ENCODE measurements at regions not wholly inside any gene's neighbourhood (a gene's known extent, or its start where the extent isn't known, plus 50 kb on each side); places are given as distances from the start of the nearest gene placed in this dataset.
"Not testable (repeated sequence)": the region's sequence is repeated elsewhere in the genome, so short reads cannot be mapped to it uniquely, and the experiment has no call there.

DNA sequence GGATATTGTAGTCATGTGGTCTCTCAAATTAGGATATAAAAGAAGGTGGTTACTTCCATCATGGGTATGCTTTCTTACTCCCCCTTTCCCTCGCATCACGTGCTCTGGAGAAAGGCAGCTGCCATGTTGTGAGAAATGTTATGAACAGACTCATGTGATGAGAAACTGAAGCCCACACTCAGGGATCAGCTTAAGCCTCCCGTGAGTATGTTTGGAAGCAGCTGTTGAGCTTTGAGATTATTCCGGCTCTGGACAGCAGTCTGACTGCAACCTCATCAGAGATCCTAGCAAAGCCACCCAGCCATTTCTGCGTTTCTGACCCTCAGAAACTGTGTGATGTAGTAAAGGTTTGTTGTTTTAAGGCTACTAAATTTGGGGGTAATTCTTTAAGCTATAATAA is 700.1 kb downstream of the ADCYAP1 start:
- FAIRE-seq, result no peak
- DNase-seq (ENCODE audit: insufficient read length, low spot score), result no peak

DNA sequence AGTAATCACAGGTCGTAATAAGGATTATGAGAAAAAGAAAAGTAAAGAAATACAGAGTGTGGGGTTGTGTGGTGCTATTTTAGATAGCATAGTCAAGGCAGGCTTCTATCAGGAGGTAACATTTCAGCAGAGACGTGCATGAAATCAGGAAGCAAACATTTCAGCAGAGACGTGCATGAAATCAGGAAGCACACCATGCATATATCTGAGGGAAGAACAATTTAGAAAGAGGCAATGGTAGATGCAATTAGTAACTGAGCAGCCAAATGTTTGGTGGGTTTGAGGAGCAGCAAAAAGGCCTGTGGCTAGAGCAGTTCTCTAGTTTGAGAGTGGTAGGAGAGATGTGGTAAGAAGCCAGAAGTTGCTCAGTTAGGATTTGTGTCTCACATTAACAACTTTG is 713.7 kb downstream of the ADCYAP1 start:
- DNase-seq (ENCODE audit: insufficient read length, low spot score), result no peak
- no peak for FAIRE-seq

DNA sequence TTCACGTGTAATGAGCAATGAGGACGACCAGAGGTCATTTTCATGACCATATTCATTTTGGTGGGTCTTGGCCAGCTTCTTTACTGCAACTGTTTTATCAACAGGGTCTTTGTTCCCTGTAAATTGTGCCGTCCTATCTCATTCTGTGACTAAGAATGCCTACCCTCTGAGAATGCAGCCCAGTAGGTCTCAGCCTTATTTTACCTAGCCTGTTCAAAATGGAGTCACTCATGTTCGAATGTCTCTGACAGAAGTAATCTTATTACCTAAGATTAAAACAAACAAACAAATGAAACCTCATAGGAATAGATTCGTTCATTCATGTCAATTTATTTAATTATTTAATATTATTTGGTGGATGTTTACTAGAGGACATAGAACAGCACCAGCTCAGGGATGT is 714.8 kb downstream of the ADCYAP1 start:
- DNase-seq (ENCODE audit: insufficient read length, low spot score) (no peak), FAIRE-seq (no peak)

DNA sequence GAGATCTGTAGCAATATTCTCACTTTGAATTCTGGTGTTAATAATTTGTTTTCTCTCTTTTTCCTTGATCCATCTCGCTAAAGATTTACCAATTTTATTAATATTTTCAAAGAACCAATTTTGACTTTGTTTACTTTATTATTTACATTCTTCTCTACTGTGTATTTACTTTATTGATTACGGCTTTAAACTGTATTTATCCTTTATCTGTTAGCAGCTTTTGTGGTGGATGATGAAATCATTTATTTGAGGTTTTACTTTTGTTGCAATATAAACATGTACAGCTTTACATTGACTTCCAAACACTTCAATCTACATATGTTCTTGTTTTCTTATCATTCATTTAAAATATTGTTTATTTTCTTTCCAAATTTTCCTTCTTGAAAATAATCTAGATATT is 719.9 kb downstream of the ADCYAP1 start:
- FAIRE-seq (no peak), DNase-seq (ENCODE audit: insufficient read length, low spot score) (no peak)

DNA sequence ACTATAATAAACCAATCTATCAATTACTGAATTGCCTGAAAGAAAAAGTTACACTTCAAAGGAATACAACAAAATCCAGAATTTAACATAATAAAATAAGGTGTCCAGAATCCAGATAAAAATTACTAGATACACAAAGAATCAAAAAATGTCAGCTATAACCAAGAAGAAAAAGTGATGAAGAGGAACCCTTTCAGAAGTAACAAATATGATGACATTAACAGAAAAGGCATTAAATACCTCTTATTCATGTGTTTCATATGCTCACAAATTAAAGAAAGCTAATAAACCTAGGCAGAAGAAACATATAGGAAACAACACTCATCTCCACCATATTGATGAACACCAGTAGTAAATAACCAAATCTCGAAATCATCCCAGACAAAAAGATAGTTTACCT is 722.8 kb downstream of the ADCYAP1 start:
- FAIRE-seq, result no peak
- no peak for DNase-seq (ENCODE audit: insufficient read length, low spot score)

DNA sequence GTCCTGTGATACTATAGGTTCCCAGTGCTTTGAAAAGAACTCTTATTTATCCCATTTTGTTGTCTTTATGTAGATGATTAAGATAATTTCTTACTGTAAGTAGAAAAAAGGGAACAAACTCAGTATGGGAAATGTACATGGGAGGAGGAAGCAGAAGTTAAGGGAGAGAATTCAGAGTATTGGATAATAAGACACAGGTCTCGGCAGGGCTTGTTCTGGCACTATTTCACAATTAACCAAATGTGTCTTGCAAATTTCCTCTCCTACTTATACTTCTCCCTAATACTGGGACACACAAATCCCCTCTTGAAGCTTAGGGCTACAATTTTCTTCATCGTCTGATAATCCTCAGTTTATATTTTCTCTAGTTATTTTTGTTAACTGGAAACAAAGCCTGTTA is 744.0 kb downstream of the ADCYAP1 start:
- DNase-seq (ENCODE audit: insufficient read length, low spot score) (no peak), FAIRE-seq (no peak)

DNA sequence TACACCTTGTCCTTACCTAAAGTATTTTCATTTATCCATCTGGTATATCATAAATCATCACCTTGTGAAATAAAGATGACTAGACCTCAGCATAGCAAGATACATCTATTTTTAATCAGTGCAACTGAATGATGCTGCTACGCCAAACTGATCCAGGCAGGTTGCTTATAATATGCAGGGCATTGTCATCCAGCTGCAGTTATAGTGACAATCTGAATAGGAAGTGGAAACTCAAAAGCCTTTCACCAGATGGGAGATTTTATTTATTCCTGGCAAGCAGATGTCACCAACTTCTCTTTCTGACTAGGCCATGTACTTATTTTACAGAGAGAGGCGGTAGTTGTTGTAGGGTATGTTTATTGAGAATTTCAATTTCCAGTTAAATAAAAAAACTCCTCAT is 747.3 kb downstream of the ADCYAP1 start:
- DNase-seq (ENCODE audit: insufficient read length, low spot score) (no peak), FAIRE-seq (no peak)

DNA sequence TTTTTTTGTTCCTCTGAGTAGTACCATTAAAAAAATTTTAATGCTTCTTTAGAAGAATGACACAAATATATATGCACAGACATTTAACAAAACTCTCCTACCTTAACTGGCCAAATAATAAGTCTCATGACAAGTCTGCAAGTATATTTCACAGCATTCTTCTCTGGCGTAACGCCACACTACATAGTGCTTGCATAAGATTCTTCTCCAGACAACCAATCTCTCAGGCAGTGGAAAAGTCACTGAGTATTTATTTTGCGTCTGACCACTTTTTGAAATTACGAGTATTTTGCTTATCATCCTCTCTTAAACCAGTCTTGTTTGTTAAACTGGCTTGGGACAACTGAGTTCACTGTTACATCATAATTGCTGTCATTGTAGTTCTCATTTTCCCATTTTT is 749.2 kb downstream of the ADCYAP1 start:
- FAIRE-seq, result no peak
- no peak for DNase-seq (ENCODE audit: insufficient read length, low spot score)

DNA sequence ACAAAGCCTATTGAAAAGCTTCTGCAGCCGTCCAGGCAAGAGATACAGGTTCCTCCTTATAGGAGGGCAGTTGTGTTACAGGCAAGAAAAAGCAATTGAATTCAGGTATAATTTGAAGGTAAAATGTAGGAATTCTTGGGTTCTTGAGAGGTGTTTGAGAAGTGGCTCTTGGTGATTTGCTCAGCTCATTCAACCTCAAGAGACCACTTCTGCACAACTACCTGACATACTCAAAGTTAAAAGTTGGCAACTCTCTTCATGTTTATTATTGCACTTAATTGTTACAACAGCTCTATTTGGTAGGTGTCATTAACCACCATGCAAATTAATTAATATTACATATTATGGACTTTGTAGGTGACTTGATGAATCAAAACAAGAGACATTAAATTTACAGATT is 753.2 kb downstream of the ADCYAP1 start:
- no peak for FAIRE-seq

DNA sequence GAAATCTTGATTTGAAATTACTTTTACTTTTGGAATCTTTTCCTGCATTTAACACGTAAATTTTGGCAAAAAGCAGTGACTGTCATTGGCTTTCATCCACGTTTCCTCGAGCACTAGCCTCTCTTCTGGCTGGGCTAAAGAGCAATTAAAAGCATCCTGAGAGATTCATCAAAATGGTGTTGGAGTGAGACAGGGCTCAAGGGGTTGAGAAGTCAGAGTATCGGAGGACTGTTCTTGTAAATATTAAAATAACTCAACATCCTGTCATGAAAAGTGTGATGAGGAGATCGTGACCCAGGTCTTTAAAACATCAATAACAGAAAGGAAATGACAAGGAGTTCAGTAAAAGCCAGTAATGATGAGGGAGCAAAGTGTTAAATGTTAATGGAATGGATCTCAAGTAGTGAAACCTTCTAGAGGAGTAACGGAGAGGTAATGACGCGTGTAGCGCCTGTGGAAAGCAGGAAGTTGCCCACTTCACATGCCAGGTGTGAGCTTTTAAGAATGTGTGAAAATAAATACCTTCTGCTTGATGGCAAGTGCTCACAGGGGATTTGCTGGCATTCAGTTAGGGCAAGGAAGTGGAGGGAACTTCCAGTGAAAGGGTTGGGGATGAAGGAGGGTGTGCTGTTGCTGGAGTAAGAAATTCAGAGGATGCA is 754.4 kb downstream of the ADCYAP1 start:
- FAIRE-seq, result no peak

More for the DNA sequence above, 753.2 kb downstream of the ADCYAP1 start:
- DNase-seq (ENCODE audit: insufficient read length, low spot score), result no peak

DNA sequence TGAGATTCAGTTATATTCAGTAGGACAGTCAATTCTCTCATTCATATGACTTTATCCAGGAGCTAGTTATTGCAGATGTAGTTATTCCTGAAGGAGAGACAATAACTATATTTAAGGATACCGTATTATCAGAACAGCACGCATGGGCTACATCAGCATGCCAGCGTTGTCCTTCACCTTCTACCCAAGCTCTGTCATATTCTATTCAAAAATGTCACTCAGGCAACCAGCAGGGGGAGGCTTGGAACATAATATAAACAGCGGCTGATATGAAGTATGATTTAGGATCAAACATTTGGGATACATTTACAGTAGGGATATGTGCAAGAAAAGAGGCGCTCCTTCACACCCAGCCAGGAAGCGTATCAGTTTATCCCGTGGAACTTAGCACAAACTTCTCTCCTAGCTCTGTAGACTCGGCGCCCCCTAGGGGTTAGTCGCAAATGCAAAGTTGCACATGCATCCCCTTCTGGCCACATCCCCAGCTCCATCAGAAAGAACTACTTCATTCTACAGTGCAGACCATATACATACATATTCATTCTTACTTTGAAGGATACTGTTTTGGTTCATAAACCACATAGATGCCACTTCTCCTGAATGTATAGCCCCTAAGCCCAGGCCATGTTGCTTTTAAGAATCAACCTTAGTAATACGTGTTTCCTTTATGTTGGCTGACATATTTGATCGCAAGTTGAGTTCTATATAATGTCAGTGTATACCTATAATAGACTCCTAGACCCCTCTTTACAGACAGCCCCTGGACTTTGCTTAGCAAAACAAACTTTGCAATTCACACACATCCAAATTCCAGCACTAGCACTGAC is 759.4 kb downstream of the ADCYAP1 start:
- no peak for FAIRE-seq
- DNase-seq (ENCODE audit: insufficient read length, low spot score), result peak; percentile 1

More for the DNA sequence above, 754.4 kb downstream of the ADCYAP1 start:
- DNase-seq (ENCODE audit: insufficient read length, low spot score), result no peak

DNA sequence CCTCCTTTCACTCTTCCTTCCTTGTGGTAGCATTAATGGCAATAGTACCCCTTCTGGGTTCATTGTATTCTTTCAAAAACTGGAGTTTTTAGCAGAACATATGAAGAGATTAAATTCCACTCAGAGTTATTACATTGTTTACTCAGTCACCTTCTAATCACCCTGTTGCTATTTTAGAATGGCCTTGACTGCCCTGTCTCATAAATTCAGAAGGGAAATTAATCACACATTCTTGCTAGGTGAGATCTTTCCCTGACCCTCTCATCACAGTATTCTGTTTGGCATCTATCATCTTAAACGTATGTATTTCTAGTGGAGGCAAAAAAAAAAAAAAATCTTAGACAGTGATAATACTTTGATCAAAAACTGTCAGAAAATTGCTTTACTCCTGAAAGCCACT is 760.4 kb downstream of the ADCYAP1 start:
- DNase-seq (ENCODE audit: insufficient read length, low spot score) (no peak), FAIRE-seq (no peak)

DNA sequence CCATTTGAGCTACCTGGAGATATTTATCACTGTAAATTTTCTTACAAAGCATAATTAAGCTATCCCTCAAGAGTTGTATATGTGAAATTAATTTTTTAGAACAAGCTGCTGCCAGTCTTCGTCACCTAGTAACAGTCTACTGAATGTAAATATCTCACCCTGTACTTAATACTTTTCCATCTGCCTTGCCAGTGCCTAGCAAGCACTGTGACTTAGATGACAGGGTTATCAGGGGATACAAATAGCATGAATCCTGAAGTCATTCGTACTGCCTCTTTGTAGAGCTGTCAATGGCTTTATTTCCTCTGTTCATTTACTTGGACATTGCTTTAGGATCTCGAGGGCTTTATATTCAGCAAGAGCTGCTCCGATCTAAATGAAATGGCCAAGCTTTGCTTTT is 763.6 kb downstream of the ADCYAP1 start:
- DNase-seq (ENCODE audit: insufficient read length, low spot score) (no peak), FAIRE-seq (no peak)

DNA sequence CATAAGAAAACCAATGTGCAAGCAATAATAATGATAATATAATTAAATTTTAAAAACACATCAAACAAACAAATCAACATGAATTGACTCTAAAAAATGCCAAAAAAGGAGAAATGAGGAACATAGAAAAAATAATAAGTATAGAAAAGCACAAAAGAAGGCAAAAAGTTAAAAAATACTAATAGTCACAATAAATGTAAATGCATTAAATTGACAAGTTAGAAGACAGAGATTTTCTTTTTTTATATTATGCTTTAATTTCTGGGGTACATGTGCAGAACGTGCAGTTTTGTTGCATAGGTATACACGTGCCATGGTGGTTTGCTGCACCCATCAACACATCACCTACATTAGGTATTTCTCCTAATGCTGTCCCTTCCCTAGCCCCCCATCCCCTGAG is 767.0 kb downstream of the ADCYAP1 start:
- not testable (repeated sequence) for FAIRE-seq; DNase-seq (ENCODE audit: insufficient read length, low spot score)

DNA sequence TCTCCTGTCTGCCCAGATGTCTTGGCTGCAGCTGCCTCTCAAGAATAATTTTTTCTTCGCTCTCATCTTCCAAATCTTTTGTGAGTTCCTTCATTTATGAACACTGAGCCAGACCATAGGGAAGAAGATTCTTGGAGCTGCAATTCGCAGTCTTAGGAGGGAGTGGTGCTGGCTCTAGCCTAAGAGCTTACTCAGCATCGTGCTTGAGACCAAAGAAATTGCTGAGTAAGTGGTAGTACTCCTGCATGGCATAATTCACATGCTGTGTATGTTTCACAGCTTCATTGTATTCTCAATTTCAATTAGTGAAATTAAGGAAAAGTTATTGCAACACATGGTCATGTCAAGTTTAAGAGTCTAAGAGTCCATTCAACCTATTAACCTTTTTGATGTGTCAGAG is 771.7 kb downstream of the ADCYAP1 start:
- no peak for FAIRE-seq
- no peak for DNase-seq (ENCODE audit: insufficient read length, low spot score)

DNA sequence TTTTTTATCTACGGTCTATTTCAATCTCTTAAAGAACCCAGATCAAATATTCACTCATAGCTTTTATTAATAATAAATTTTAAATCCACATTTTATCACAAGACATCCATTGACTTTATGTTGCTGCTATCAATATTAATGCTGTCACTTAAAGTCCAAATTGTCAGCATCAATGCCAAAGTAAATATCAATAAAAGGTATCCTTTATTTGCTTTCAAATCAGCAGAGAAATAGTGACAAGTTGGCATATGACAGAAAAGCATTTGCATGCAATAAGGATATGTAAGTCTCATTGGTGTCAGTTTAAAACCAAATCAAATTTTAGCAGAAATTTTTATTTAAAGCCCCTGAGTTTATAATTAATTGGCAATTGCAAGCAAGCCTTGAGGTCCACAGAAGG is 775.4 kb downstream of the ADCYAP1 start:
- FAIRE-seq (no peak), DNase-seq (ENCODE audit: insufficient read length, low spot score) (no peak)

DNA sequence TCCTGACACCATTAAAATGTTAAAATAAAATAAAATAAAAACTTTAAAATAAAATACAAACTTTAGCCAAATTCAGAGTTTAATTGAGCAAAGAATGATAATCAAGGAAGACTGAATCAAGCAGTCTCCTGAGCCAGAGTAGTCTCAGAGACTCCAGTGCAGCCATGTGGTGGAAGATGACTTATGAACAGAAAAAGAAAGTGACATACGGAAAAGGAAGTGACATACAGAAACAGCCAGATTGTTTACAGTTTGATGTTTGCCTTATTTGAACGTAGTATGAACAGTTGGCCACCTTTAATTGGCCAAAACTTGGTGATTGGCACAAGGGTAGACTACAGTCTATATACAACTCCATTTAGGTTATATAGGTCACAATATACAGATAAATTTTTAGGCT is 787.2 kb downstream of the ADCYAP1 start:
- DNase-seq (ENCODE audit: insufficient read length, low spot score) (no peak), FAIRE-seq (no peak)

DNA sequence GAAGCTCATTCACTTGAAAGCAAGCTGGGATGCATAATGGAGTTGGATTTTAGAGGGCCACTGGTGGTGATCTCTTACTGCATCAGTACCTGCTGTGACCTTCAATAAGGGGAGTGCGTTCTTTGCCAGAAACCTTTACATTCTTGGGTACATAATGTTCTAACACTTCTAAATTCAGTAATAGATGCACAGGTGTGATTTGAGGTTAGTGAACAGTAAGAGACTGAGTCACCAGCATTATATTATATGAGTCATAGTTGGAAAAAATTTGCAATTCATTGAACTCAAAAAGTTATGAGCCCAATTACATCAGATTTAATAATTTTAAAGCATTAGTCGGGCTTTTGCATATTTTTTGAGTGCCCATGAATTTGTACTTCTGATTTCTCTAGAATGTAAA is 803.3 kb downstream of the ADCYAP1 start:
- no peak for DNase-seq (ENCODE audit: insufficient read length, low spot score)
- no peak for FAIRE-seq

DNA sequence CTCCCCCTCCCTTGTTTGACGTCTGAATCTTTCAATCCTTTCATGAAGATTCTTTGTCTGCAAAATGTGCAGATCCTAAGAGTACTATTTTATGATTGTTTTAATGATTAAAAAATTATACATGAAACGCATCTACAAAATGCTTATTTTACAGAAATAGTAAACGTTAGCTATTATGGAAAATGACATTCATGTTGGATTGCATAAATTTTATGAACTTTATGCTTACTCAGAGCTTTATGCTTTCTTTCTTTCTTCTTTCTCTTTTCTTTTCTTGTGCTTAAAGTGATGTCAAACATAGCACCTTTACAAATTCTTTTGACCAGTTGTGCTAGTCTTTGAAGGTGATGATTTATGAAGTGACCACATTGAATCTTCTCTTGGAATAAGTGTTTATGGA is 805.4 kb downstream of the ADCYAP1 start:
- no peak for FAIRE-seq
- DNase-seq (ENCODE audit: insufficient read length, low spot score), result no peak

DNA sequence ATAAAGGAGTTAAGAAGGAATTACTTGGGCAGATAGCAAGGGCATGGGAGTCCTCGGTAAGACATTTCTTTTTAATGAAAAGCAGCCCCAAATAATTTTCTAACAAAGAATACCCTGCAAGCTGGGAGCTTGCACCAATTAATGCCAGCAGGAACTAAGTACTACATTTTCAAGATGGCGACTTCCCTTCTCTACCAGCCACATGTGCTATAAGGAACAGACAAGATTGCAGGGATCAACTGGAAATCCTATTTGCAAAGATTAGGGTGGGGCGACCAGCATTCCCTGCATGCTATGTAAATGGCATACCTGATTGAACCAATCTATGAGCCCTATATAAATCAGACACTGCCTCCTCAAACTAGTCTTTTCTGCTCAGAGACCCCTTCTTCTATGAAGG is 827.5 kb downstream of the ADCYAP1 start:
- FAIRE-seq (no peak), DNase-seq (ENCODE audit: insufficient read length, low spot score) (no peak)

DNA sequence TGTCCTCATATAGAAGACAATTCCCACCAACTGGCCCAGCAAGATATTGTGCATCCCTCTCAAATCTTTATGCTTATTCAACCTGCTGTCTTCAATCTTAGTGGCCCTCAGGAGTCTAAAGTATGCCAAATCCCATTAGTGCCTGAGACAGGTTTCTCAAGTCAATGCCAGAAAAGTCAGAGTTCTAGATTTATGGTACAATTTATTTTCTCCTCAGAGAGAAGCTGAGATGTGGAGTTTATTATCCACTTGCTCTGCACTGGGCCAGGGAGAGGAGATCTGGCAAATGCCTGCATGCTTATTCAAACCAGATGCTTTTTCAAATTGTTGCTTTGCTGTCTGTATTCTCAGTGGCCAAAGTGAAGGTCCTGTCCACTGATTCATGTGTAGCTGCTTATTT is 825.2 kb downstream of the METTL4 start:
- DNase-seq (ENCODE audit: insufficient read length, low spot score), result no peak
- FAIRE-seq, result no peak

DNA sequence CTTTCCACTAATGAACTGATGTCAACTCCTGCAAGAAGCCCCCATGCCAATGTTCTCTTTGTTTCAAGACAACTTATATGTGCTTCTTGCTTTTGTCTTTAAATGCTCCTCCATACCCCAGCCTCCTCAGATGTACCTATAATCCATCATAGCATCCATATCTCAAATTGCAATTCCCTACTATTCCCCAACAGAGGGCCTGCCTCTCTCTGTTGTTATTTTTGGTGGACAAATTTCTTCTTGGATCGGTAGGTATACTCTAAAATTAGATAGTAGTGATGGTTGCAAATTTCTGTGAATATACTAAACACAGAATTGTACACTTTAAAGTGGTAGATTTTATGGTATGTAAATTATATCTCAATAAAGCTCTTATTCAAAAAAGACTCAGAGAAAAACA is 820.1 kb downstream of the METTL4 start:
- no peak for DNase-seq (ENCODE audit: insufficient read length, low spot score)
- no peak for FAIRE-seq
